Stomach (tissue), 8 donors: ENCODE measurements at regions not wholly inside any gene's neighbourhood (a gene's known extent, or its start where the extent isn't known, plus 50 kb on each side); places are given as distances from the start of the nearest gene placed in this dataset.
A peak's percentile ranks its signal among the peaks of the same experiment; 100 is the strongest.

Experiments
- DNase-seq, 2 donors: peaks; one replicate each; pipeline versions ENCODE4 v3.0.0 to v3.0.0-alpha.2; 2013 to 2019
- H3K27ac ChIP-seq, 5 donors: fragments of 200-600 bp in 4 of 5; sonication (generic) in 4 of 5; one replicate each; pipeline ENCODE4 v1.5.1; 2013 to 2019; ENCODE audit warnings: mild to moderate bottlenecking in 1 of 5, moderate library complexity in 1 of 5
- H3K27me3 ChIP-seq, 3 donors: fragments of 200-600 bp; sonication (generic); one replicate each; pipeline ENCODE4 v1.5.1; 2017 to 2019; ENCODE audit warnings: mixed run types in 1 of 3
- H3K36me3 ChIP-seq, 4 donors: fragments of 200-600 bp; sonication (generic); 1 replicate in 3 of 4; 2 replicates in 1 of 4; pipeline ENCODE4 v1.5.1; 2016 to 2019
- H3K4me1 ChIP-seq, 4 donors: fragments of 200-600 bp; sonication (generic); one replicate each; pipeline ENCODE4 v1.5.1; 2016 to 2019
- H3K4me3 ChIP-seq, 4 donors: fragments of 200-600 bp; sonication (generic) in 3 of 4; one replicate each; pipeline ENCODE4 v1.5.1; 2016 to 2019; ENCODE audit warnings: mild to moderate bottlenecking in 1 of 4
- H3K9me3 ChIP-seq, 4 donors: fragments of 200-600 bp; sonication (generic); one replicate each; pipeline ENCODE4 v1.5.1; 2016 to 2019
- CTCF ChIP-seq, 7 experiments: fragments of 450-650 bp in 4 of 7; fragments of 200-600 bp in 3 of 7; sonication (generic) in 3 of 7; IDR thresholded peaks; one replicate each; pipeline ENCODE4 v1.5.1; 2016 to 2019; ENCODE audit warnings: antibody characterized with exemption in 7 of 7, control low read depth in 2 of 7, mild to moderate bottlenecking in 1 of 7
- EP300 ChIP-seq: sonication (generic); formaldehyde crosslinking; IDR thresholded peaks from one replicate; pipeline ENCODE4 v1.6.1; 2017; ENCODE audit warnings: antibody characterized with exemption
- POLR2A ChIP-seq, 4 donors: fragments of 450-650 bp; IDR thresholded peaks; one replicate each; pipeline ENCODE4 v1.6.1; 2016; ENCODE audit warnings: antibody characterized with exemption in 4 of 4, control low read depth in 2 of 4, mild to moderate bottlenecking in 1 of 4, moderate library complexity in 1 of 4
- POLR2AphosphoS5 ChIP-seq, 3 donors: sonication (generic); formaldehyde crosslinking; IDR thresholded peaks; one replicate each; pipeline ENCODE4 v1.6.1; 2016; ENCODE audit warnings: antibody characterized with exemption in 3 of 3
- WGBS, 5 donors: extraction: QIAGEN DNeasy Blood & Tissue Kit in 3 of 5; methylation state at CpG; one replicate each; pipeline versions ENCODE4 v1.1.5 to v1.1.7; 2013 to 2018; 5-methylcytosine and 5-hydroxymethylcytosine counted together
- intact Hi-C: fragments of 100-400 bp; cut with DNase I; formaldehyde crosslinking; loops from one replicate; pipeline ENCODE4 v1.15.1; 2023; ENCODE audit warnings: low total_unique reads
- donor health status: healthy with polysubstance abuse.
- donor health status: Bipolar disorder and iron deficiency.
- donor health status: healthy.

GRCh38 chr3:105972069-105972468 is 103.3 kb upstream of the CBLB start:
- intact Hi-C loops, result no loop called here
- peaks cover 0 to 19% (median 7%) of the 10 kb centered on the region in 4 donors for H3K9me3 ChIP-seq
- 0 to 2% (median 0%) methylated on average over 1 of the region's 1 CpG for WGBS, 5 donors

GRCh38 chr3:105974381-105974780 is 105.6 kb upstream of the CBLB start:
- Histone ChIP-seq H3K4me3 (no peak overlapping the region), H3K27me3 (no peaks in the 10 kb centered on the region), H3K27ac (no peak overlapping the region), H3K36me3 (no peaks in the 10 kb centered on the region), H3K9me3 (peaks cover 0 to 19% (median 7%) of the 10 kb centered on the region in 4 donors), H3K4me1 (no peaks in the 10 kb centered on the region)
- intact Hi-C loops, result no loop called here
- no peak for DNase-seq
- whole genome bisulfite sequencing, 5 donors, result 85 to 98% (median 90%) methylated on average over 2 of the region's 2 CpGs
- TF ChIP-seq CTCF (IDR thresholded peaks at IDR 0.05), result no peak
- no peak for TF ChIP-seq POLR2AphosphoS5 (IDR thresholded peaks at IDR 0.05)
- no peak for TF ChIP-seq EP300
- no peak for TF ChIP-seq POLR2A (IDR thresholded peaks at IDR 0.05)

More at GRCh38 chr3:105972069-105972468, 103.3 kb upstream of the CBLB start:
- DNase-seq, result no peak
- Histone ChIP-seq H3K36me3 (no peaks in the 10 kb centered on the region), H3K4me1 (no peaks in the 10 kb centered on the region), H3K4me3 (no peak overlapping the region), H3K27me3 (no peaks in the 10 kb centered on the region), H3K27ac (no peak overlapping the region)
- TF ChIP-seq EP300 (no peak), POLR2AphosphoS5 (IDR thresholded peaks at IDR 0.05) (no peak), POLR2A (IDR thresholded peaks at IDR 0.05) (no peak), CTCF (IDR thresholded peaks at IDR 0.05) (no peak)

- peaks cover 0 to 14% (median 7%) of the 10 kb centered on the region in 4 donors for H3K9me3 ChIP-seq
- TF ChIP-seq CTCF (IDR thresholded peaks at IDR 0.05) (no peak), EP300 (no peak), POLR2AphosphoS5 (IDR thresholded peaks at IDR 0.05) (no peak), POLR2A (IDR thresholded peaks at IDR 0.05) (no peak)
- whole genome bisulfite sequencing, 5 donors, result 64 to 82% (median 73%) methylated on average over 2 of the region's 2 CpGs
- no peak overlapping the region for H3K4me3 ChIP-seq
- no peaks in the 10 kb centered on the region for H3K4me1 ChIP-seq
- intact Hi-C loops, result no loop called here
- peak in 1 of 2 donors; percentile 15 for DNase-seq
- H3K36me3 ChIP-seq, result no peaks in the 10 kb centered on the region
- H3K27ac ChIP-seq, result no peak overlapping the region
- no peaks in the 10 kb centered on the region for H3K27me3 ChIP-seq
Measured at GRCh38 chr3:105976196-105976595, 107.4 kb upstream of the CBLB start.

DNA sequence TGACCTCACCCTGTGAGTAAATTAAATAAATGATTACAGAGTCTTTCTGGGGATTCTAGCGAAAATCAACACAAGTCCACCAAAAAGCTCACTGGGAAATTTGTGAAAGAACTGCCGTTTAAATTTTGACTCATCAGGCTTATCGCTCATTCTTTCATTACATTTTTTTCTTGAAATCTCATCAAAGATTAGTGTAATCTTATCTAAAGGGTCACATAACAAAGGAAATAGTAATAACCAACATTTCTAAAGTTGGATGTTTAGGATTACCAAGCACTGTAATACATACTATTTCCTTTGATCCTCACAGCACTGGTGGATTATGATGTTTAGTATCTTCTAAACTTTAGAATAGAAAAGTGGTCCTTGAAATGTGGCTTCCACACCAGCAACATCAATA is 111.1 kb upstream of the CBLB start:
- H3K4me3 ChIP-seq, result no peak overlapping the region
- intact Hi-C loops, result no loop called here
- peaks cover 0 to 5% (median 0%) of the 10 kb centered on the region in 4 donors for H3K9me3 ChIP-seq
- H3K36me3 ChIP-seq, result no peaks in the 10 kb centered on the region
- DNase-seq, result no peak
- no peak overlapping the region for H3K27ac ChIP-seq
- H3K27me3 ChIP-seq, result no peaks in the 10 kb centered on the region
- no peaks in the 10 kb centered on the region for H3K4me1 ChIP-seq
- TF ChIP-seq CTCF (IDR thresholded peaks at IDR 0.05) (no peak), POLR2A (IDR thresholded peaks at IDR 0.05) (no peak), EP300 (no peak), POLR2AphosphoS5 (IDR thresholded peaks at IDR 0.05) (no peak)
- WGBS, 5 donors, result 41 to 56% (median 44%) methylated on average over 3 of the region's 3 CpGs
